Gastroesophageal sphincter (tissue), 4 donors: ENCODE measurements at regions not wholly inside any gene's neighbourhood (a gene's known extent, or its start where the extent isn't known, plus 50 kb on each side); places are given as distances from the start of the nearest gene placed in this dataset.

Source experiments
- ATAC-seq: fragments of 150-250 bp; one replicate; pipeline ENCODE4 v1.9.1; 2016; ENCODE audit warnings: mild to moderate bottlenecking, moderate library complexity
- H3K27ac ChIP-seq, 4 donors: fragments of 200-600 bp; sonication (generic) in 3 of 4; 1 replicate in 3 of 4; 2 replicates in 1 of 4; pipeline ENCODE4 v1.5.1; 2016 to 2019
- H3K27me3 ChIP-seq: fragments of 200-600 bp; sonication (generic); one replicate; pipeline ENCODE4 v1.5.1; 2019
- H3K36me3 ChIP-seq, 2 donors: fragments of 200-600 bp; sonication (generic); one replicate each; pipeline ENCODE4 v1.5.1; 2019; ENCODE audit warnings: control low read depth in 1 of 2
- H3K4me1 ChIP-seq, 3 donors: fragments of 200-600 bp; sonication (generic); 1 replicate in 2 of 3; 2 replicates in 1 of 3; pipeline ENCODE4 v1.5.1; 2016 to 2019; ENCODE audit warnings: control low read depth in 2 of 3
- H3K4me3 ChIP-seq, 2 donors: fragments of 200-600 bp; sonication (generic); one replicate each; pipeline ENCODE4 v1.5.1; 2019; ENCODE audit warnings: mild to moderate bottlenecking in 1 of 2, moderate library complexity in 1 of 2
- H3K9me3 ChIP-seq, 3 donors: fragments of 200-600 bp; sonication (generic); one replicate each; pipeline ENCODE4 v1.5.1; 2017 to 2019; ENCODE audit warnings: control low read depth in 2 of 3
- EP300 ChIP-seq: sonication (generic); formaldehyde crosslinking; IDR thresholded peaks from one replicate; pipeline ENCODE4 v1.6.1; 2017; ENCODE audit warnings: antibody characterized with exemption, mild to moderate bottlenecking
- POLR2A ChIP-seq, 2 donors: fragments of 450-650 bp; IDR thresholded peaks; one replicate each; pipeline ENCODE4 v1.6.1; 2017; ENCODE audit warnings: antibody characterized with exemption in 2 of 2, mild to moderate bottlenecking in 2 of 2, moderate library complexity in 1 of 2
- POLR2AphosphoS5 ChIP-seq: sonication (generic); formaldehyde crosslinking; IDR thresholded peaks from one replicate; pipeline ENCODE4 v1.6.1; 2017; ENCODE audit warnings: antibody characterized with exemption
- WGBS, 2 donors: methylation state at CpG; one replicate each; pipeline ENCODE4 v1.1.5; 2018; ENCODE audit warnings: low coverage in 1 of 2; 5-methylcytosine and 5-hydroxymethylcytosine counted together
- TF ChIP-seq, protein P1 (sequence below), 4 experiments: fragments of 200-600 bp in 2 of 4; fragments of 450-650 bp in 2 of 4; sonication (generic) in 1 of 4; IDR thresholded peaks; one replicate each; pipeline ENCODE4 v1.5.1; 2017 to 2019; ENCODE audit warnings: antibody characterized with exemption in 4 of 4, mild to moderate bottlenecking in 2 of 4, moderate library complexity in 2 of 4

DNA sequence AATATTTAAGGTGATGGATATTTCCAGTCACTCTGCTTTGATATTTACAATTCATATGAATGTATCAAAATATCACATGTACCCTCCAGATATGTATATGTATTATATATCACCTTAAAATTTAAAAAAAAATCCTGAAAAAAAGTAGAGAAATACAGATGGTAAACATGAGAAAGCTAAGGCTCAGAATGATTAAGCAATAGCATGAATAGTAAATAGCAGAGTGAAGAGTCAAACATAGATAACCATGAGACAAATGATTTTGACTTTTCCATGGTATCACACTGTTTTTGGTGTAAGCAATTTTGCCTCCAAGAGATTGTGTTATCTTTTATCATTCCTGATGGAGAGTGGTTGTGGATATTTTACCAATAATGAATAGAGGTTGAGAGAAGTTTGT is 868.8 kb downstream of the CDH11 start:
- Histone ChIP-seq H3K9me3 (no peaks in the 10 kb centered on the region), H3K4me3 (no peak overlapping the region), H3K36me3 (no peaks in the 10 kb centered on the region), H3K27ac (no peak overlapping the region), H3K4me1 (peaks cover 0 to 11% (median 0%) of the 10 kb centered on the region in 3 donors), H3K27me3 (no peaks in the 10 kb centered on the region)
- no peak for ATAC-seq
- no peak for TF ChIP-seq POLR2AphosphoS5
- TF ChIP-seq, protein P1, sequence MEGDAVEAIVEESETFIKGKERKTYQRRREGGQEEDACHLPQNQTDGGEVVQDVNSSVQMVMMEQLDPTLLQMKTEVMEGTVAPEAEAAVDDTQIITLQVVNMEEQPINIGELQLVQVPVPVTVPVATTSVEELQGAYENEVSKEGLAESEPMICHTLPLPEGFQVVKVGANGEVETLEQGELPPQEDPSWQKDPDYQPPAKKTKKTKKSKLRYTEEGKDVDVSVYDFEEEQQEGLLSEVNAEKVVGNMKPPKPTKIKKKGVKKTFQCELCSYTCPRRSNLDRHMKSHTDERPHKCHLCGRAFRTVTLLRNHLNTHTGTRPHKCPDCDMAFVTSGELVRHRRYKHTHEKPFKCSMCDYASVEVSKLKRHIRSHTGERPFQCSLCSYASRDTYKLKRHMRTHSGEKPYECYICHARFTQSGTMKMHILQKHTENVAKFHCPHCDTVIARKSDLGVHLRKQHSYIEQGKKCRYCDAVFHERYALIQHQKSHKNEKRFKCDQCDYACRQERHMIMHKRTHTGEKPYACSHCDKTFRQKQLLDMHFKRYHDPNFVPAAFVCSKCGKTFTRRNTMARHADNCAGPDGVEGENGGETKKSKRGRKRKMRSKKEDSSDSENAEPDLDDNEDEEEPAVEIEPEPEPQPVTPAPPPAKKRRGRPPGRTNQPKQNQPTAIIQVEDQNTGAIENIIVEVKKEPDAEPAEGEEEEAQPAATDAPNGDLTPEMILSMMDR (IDR thresholded peaks at IDR 0.05) = no peak

GRCh38 chr16:64251742-64252141 is 870.1 kb downstream of the CDH11 start:
- Histone ChIP-seq H3K36me3 (no peaks in the 10 kb centered on the region), H3K4me1 (peaks cover 0 to 11% (median 0%) of the 10 kb centered on the region in 3 donors), H3K27ac (no peak overlapping the region), H3K27me3 (no peaks in the 10 kb centered on the region), H3K9me3 (no peaks in the 10 kb centered on the region), H3K4me3 (no peak overlapping the region)
- TF ChIP-seq POLR2A (IDR thresholded peaks at IDR 0.05) = no peak
- TF ChIP-seq, protein P1 (IDR thresholded peaks at IDR 0.05) = no peak
- TF ChIP-seq EP300 = no peak
- TF ChIP-seq POLR2AphosphoS5 = no peak
- 45 to 66% methylated on average over 2 of the region's 2 CpGs for WGBS, 2 donors
- ATAC-seq = no peak

DNA sequence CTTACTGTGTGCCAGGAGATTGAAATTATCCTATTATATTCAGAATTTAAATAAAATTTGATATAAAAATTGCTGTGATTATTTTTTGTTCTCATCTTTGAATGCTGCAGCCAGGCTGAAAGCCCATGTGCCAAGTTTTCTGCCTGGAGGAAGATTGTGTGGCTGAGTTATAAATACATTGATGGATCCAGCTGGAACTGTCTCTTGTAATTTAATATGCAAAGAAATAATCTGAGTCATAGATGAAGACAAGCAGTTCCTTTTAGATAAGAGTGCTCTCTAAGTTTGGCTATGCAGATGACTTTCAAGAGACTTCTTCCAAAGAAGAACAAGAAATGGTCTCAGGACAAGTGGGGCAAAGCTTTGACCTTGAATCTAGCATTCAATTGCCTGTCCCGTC is 871.0 kb downstream of the CDH11 start:
- Histone ChIP-seq H3K27ac (no peak overlapping the region), H3K4me1 (peaks cover 0 to 11% (median 0%) of the 10 kb centered on the region in 3 donors), H3K4me3 (no peak overlapping the region), H3K27me3 (no peaks in the 10 kb centered on the region), H3K9me3 (no peaks in the 10 kb centered on the region), H3K36me3 (no peaks in the 10 kb centered on the region)
- WGBS, 2 donors = 25 to 50% methylated on average over 1 of the region's 1 CpG
- ATAC-seq = no peak
- TF ChIP-seq, protein P1 (IDR thresholded peaks at IDR 0.05) = no peak
- no peak for TF ChIP-seq POLR2AphosphoS5
- no peak for TF ChIP-seq EP300
- TF ChIP-seq POLR2A (IDR thresholded peaks at IDR 0.05) = no peak

- H3K36me3 ChIP-seq = no peaks in the 10 kb centered on the region
- H3K27me3 ChIP-seq = no peaks in the 10 kb centered on the region
- 49 to 57% methylated on average over 6 of the region's 6 CpGs for WGBS, 2 donors
- no peaks in the 10 kb centered on the region for H3K4me1 ChIP-seq
- no peak overlapping the region for H3K27ac ChIP-seq
- no peak for ATAC-seq
- H3K9me3 ChIP-seq = no peaks in the 10 kb centered on the region
- H3K4me3 ChIP-seq = no peak overlapping the region
- TF ChIP-seq POLR2AphosphoS5 (no peak), EP300 (no peak), POLR2A (IDR thresholded peaks at IDR 0.05) (no peak)
- TF ChIP-seq, protein P1 (IDR thresholded peaks at IDR 0.05) = no peak
These were observed 879.4 kb downstream of the CDH11 start for GRCh38 chr16:64242492-64242891.

- TF ChIP-seq POLR2AphosphoS5 (no peak), EP300 (no peak), POLR2A (IDR thresholded peaks at IDR 0.05) (no peak)
- TF ChIP-seq, protein P1 (IDR thresholded peaks at IDR 0.05) = no peak
- Histone ChIP-seq H3K27me3 (no peaks in the 10 kb centered on the region), H3K4me3 (no peak overlapping the region), H3K27ac (no peak overlapping the region), H3K4me1 (peaks cover 0 to 15% (median 0%) of the 10 kb centered on the region in 3 donors), H3K9me3 (no peaks in the 10 kb centered on the region), H3K36me3 (no peaks in the 10 kb centered on the region)
- no peak for ATAC-seq
These were observed 881.3 kb downstream of the CDH11 start for GRCh38 chr16:64240586-64240985.
